ENCODE measurements at regions not wholly inside any gene's neighbourhood (a gene's known extent, or its start where the extent isn't known, plus 50 kb on each side); places are given as distances from the start of the nearest gene placed in this dataset.

- no peak for DNase-seq
Measured at GRCh38 chr4:175951794-175952193, 113.8 kb upstream of the WDR17 start.

- no peak for DNase-seq
Measured at GRCh38 chr4:175953116-175953515, 112.5 kb upstream of the WDR17 start.

GRCh38 chr4:175953960-175954521 lies 111.6 kb upstream of the WDR17 start:
- no peak for DNase-seq

GRCh38 chr4:175954685-175955084 lies 111.0 kb upstream of the WDR17 start:
- no peak for DNase-seq

GRCh38 chr4:175961604-175962003 lies 104.0 kb upstream of the WDR17 start:
- DNase-seq, result no peak

GRCh38 chr4:175970072-175970471 lies 95.6 kb upstream of the WDR17 start:
- no peak for DNase-seq

- DNase-seq, result no peak
Measured at GRCh38 chr4:175970724-175971123, 94.9 kb upstream of the WDR17 start.

- no peak for DNase-seq
Measured at GRCh38 chr4:175971388-175972179, 94.1 kb upstream of the WDR17 start.

GRCh38 chr4:175973027-175973923 lies 92.4 kb upstream of the WDR17 start:
- DNase-seq, result no peak

GRCh38 chr4:175983636-175984035 lies 82.0 kb upstream of the WDR17 start:
- DNase-seq, result no peak

GRCh38 chr4:175986668-175987067 lies 79.0 kb upstream of the WDR17 start:
- DNase-seq, result no peak

- no peak for DNase-seq
Measured at GRCh38 chr4:175988511-175988910, 77.1 kb upstream of the WDR17 start.

- DNase-seq, result no peak
Measured at GRCh38 chr4:175996206-175996605, 69.4 kb upstream of the WDR17 start.

GRCh38 chr4:175997291-175997690 lies 68.3 kb upstream of the WDR17 start:
- DNase-seq, result no peak

- DNase-seq, result no peak
Measured at GRCh38 chr4:175998782-175999181, 66.9 kb upstream of the WDR17 start.

- no peak for DNase-seq
Measured at GRCh38 chr4:175999944-176000343, 65.7 kb upstream of the WDR17 start.

GRCh38 chr4:176001151-176002006 lies 64.3 kb upstream of the WDR17 start:
- peak; percentile 59 for DNase-seq

GRCh38 chr4:176002007-176002613 lies 63.5 kb upstream of the WDR17 start:
- DNase-seq, result peak; percentile 48

GRCh38 chr4:176005766-176006165 lies 59.9 kb upstream of the WDR17 start:
- DNase-seq, result no peak

- DNase-seq, result no peak
Measured at GRCh38 chr4:176009254-176009653, 56.4 kb upstream of the WDR17 start.

- no peak for DNase-seq
Measured at GRCh38 chr4:176011529-176011928, 54.1 kb upstream of the WDR17 start.
